Gastroesophageal sphincter (tissue), 3 donors: ENCODE measurements at regions not wholly inside any gene's neighbourhood (a gene's known extent, or its start where the extent isn't known, plus 50 kb on each side); places are given as distances from the start of the nearest gene placed in this dataset.

Experiments
- POLR2A ChIP-seq, 2 donors: fragments of 450-650 bp; IDR thresholded peaks; one replicate each; pipeline ENCODE4 v1.6.1; 2017; ENCODE audit warnings: antibody characterized with exemption in 2 of 2, mild to moderate bottlenecking in 2 of 2, moderate library complexity in 1 of 2
- POLR2AphosphoS5 ChIP-seq: sonication (generic); formaldehyde crosslinking; IDR thresholded peaks from one replicate; pipeline ENCODE4 v1.6.1; 2017; ENCODE audit warnings: antibody characterized with exemption
- TF ChIP-seq, protein P1 (sequence below), 4 experiments: fragments of 200-600 bp in 2 of 4; fragments of 450-650 bp in 2 of 4; sonication (generic) in 1 of 4; IDR thresholded peaks; one replicate each; pipeline ENCODE4 v1.5.1; 2017 to 2019; ENCODE audit warnings: antibody characterized with exemption in 4 of 4, mild to moderate bottlenecking in 2 of 4, moderate library complexity in 2 of 4

DNA sequence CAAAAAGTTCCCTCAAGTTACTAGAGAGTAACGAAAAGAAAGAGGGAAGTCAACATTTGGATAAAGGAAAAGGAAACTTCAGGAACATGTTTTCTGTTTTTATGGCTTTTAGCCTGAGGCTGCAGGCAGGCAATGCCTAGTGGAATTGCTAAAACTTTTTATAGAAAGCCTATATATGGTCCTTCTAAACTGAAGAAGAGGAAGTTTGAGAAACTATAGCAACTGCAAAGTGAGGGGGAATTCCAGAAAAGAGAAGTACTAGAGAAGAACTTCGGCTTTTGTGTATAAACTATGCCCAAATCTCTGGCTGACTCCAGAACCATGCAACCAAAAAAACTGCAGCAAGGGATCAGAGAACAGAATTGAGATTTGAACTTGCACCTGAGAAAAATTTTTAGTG, 74.3 kb upstream of the ARHGAP42 start:
- TF ChIP-seq, protein P1, sequence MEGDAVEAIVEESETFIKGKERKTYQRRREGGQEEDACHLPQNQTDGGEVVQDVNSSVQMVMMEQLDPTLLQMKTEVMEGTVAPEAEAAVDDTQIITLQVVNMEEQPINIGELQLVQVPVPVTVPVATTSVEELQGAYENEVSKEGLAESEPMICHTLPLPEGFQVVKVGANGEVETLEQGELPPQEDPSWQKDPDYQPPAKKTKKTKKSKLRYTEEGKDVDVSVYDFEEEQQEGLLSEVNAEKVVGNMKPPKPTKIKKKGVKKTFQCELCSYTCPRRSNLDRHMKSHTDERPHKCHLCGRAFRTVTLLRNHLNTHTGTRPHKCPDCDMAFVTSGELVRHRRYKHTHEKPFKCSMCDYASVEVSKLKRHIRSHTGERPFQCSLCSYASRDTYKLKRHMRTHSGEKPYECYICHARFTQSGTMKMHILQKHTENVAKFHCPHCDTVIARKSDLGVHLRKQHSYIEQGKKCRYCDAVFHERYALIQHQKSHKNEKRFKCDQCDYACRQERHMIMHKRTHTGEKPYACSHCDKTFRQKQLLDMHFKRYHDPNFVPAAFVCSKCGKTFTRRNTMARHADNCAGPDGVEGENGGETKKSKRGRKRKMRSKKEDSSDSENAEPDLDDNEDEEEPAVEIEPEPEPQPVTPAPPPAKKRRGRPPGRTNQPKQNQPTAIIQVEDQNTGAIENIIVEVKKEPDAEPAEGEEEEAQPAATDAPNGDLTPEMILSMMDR (IDR thresholded peaks at IDR 0.05): no peak
- no peak for TF ChIP-seq POLR2AphosphoS5
- TF ChIP-seq POLR2A (IDR thresholded peaks at IDR 0.05): no peak
